ENCODE measurements at regions not wholly inside any gene's neighbourhood (a gene's known extent, or its start where the extent isn't known, plus 50 kb on each side); places are given as distances from the start of the nearest gene placed in this dataset.

GRCh38 chr12:78387721-78388120 lies 476.9 kb upstream of the SYT1 start:
- DNase-seq (ENCODE audit: low read depth), result no peak
- no peak overlapping the region for H3K4me3 ChIP-seq (ENCODE audit: low read length)
- no peak for TF ChIP-seq CTCF (IDR thresholded peaks at IDR 0.05; ENCODE audit: insufficient read depth, low read depth, low read length, missing control alignments)

GRCh38 chr12:78388461-78388860 lies 476.1 kb upstream of the SYT1 start:
- no peak for TF ChIP-seq CTCF (IDR thresholded peaks at IDR 0.05; ENCODE audit: insufficient read depth, low read depth, low read length, missing control alignments)
- no peak for DNase-seq (ENCODE audit: low read depth)
- H3K4me3 ChIP-seq (ENCODE audit: low read length), result no peak overlapping the region

- no peak overlapping the region for H3K4me3 ChIP-seq (ENCODE audit: low read length)
- TF ChIP-seq CTCF (IDR thresholded peaks at IDR 0.05; ENCODE audit: insufficient read depth, low read depth, low read length, missing control alignments), result no peak
- no peak for DNase-seq (ENCODE audit: low read depth)
These were observed 473.7 kb upstream of the SYT1 start for GRCh38 chr12:78390920-78391319.

- no peak overlapping the region for H3K4me3 ChIP-seq (ENCODE audit: low read length)
- peak; percentile 7 for DNase-seq (ENCODE audit: low read depth)
- peak; percentile 29 for TF ChIP-seq CTCF (IDR thresholded peaks at IDR 0.05; ENCODE audit: insufficient read depth, low read depth, low read length, missing control alignments)
These were observed 471.7 kb upstream of the SYT1 start for GRCh38 chr12:78392918-78393317.

GRCh38 chr12:78395961-78396360 lies 468.6 kb upstream of the SYT1 start:
- DNase-seq (ENCODE audit: low read depth), result no peak
- H3K4me3 ChIP-seq (ENCODE audit: low read length), result no peak overlapping the region
- TF ChIP-seq CTCF (IDR thresholded peaks at IDR 0.05; ENCODE audit: insufficient read depth, low read depth, low read length, missing control alignments), result no peak

GRCh38 chr12:78396538-78396937 lies 468.0 kb upstream of the SYT1 start:
- no peak for DNase-seq (ENCODE audit: low read depth)
- H3K4me3 ChIP-seq (ENCODE audit: low read length), result no peak overlapping the region
- TF ChIP-seq CTCF (IDR thresholded peaks at IDR 0.05; ENCODE audit: insufficient read depth, low read depth, low read length, missing control alignments), result no peak

GRCh38 chr12:78398750-78399149 lies 465.8 kb upstream of the SYT1 start:
- no peak for DNase-seq (ENCODE audit: low read depth)
- no peak overlapping the region for H3K4me3 ChIP-seq (ENCODE audit: low read length)
- no peak for TF ChIP-seq CTCF (IDR thresholded peaks at IDR 0.05; ENCODE audit: insufficient read depth, low read depth, low read length, missing control alignments)

All from epithelial cell of esophagus (primary cell).